SU-DHL-6 (cell line): ENCODE measurements at regions not wholly inside any gene's neighbourhood (a gene's known extent, or its start where the extent isn't known, plus 50 kb on each side); places are given as distances from the start of the nearest gene placed in this dataset.

Experiments
- CTCF ChIP-seq: fragments of 200-600 bp; sonication (generic); IDR thresholded peaks from one replicate; pipeline ENCODE4 v1.5.1; 2017; ENCODE audit warnings: antibody characterized with exemption, mild to moderate bottlenecking, low read length, moderate library complexity; ENCODE audit not compliant: insufficient read depth, poor library complexity, severe bottlenecking
- EZH2phosphoT487 ChIP-seq: fragments of 200-600 bp; sonication (generic), shearing (Covaris generic); conservative IDR thresholded peaks from 2 replicates; pipeline ENCODE4 v1.6.1; 2018; ENCODE audit warnings: mild to moderate bottlenecking, antibody characterized with exemption, low read length, moderate library complexity, mixed read lengths

- no peak for TF ChIP-seq CTCF
- no peak for TF ChIP-seq EZH2phosphoT487
Observed at GRCh38 chr5:23864786-23865185, 357.4 kb downstream of the PRDM9 start.
